WTC11 (cell line): ENCODE measurements at regions not wholly inside any gene's neighbourhood (a gene's known extent, or its start where the extent isn't known, plus 50 kb on each side); places are given as distances from the start of the nearest gene placed in this dataset.

ENCODE experiments used
- ATAC-seq: fragments of 200-7000 bp; cut with Tn5 transposase; 2 replicates; pipeline ENCODE4 v1.10.0; 2021; ENCODE audit warnings: mild to moderate bottlenecking, moderate library complexity
- CTCF ChIA-PET: fragments of 300-600 bp; sonication (Branson Sonifier 250); formaldehyde crosslinking; loops from one replicate; lab custom pipeline; 2021; ENCODE audit warnings: antibody characterized with exemption; lab: Charles Lee
- POLR2A ChIA-PET: fragments of 350-600 bp; sonication (Branson Sonifier 250); formaldehyde crosslinking; loops from one replicate; lab custom pipeline; 2021; ENCODE audit warnings: antibody characterized with exemption; lab: Charles Lee
- DNase-seq: peaks from one replicate; pipeline ENCODE4 v3.0.0; 2021; ENCODE audit warnings: low spot score
- H3K27ac Mint-ChIP-seq: 2 replicates; pipeline ENCODE4 v1.8.0; 2021; ENCODE audit warnings: mixed read lengths
- H3K27me3 Mint-ChIP-seq: 2 replicates; pipeline ENCODE4 v1.8.0; 2021; ENCODE audit warnings: low read depth, mild to moderate bottlenecking, moderate library complexity, mixed read lengths
- H3K36me3 Mint-ChIP-seq: 2 replicates; pipeline ENCODE4 v1.8.0; 2021; ENCODE audit warnings: mixed read lengths
- H3K4me1 Mint-ChIP-seq: 2 replicates; pipeline ENCODE4 v1.8.0; 2022; ENCODE audit warnings: mixed read lengths
- H3K4me3 Mint-ChIP-seq: 2 replicates; pipeline ENCODE4 v1.8.0; 2021; ENCODE audit warnings: mild to moderate bottlenecking, moderate library complexity, mixed read lengths
- H3K9me3 Mint-ChIP-seq: 2 replicates; pipeline ENCODE4 v1.8.0; 2021; ENCODE audit warnings: mixed read lengths
- AFF4 ChIP-seq: sonication (generic); formaldehyde crosslinking; IDR thresholded peaks from 2 replicates; pipeline ENCODE4 v1.8.1; 2023; ENCODE audit warnings: mild to moderate bottlenecking, missing genetic modification reagents, borderline replicate concordance
- AR ChIP-seq: fragments of 250-450 bp; sonication (Bioruptor Pico); IDR thresholded peaks from 2 replicates; pipeline ENCODE4 v1.9.0; 2021; ENCODE audit warnings: mild to moderate bottlenecking
- ARID4B ChIP-seq: sonication (generic); formaldehyde crosslinking; IDR thresholded peaks from 2 replicates; pipeline ENCODE4 v1.8.0; 2023; ENCODE audit warnings: missing genetic modification reagents, mild to moderate bottlenecking, borderline replicate concordance
- ATF2 ChIP-seq: sonication (generic); formaldehyde crosslinking; IDR thresholded peaks from 2 replicates; pipeline ENCODE4 v1.8.1; 2022; ENCODE audit warnings: low read depth, missing genetic modification reagents, borderline replicate concordance
- ATF3 ChIP-seq: sonication (generic); formaldehyde crosslinking; conservative IDR thresholded peaks from 2 replicates; pipeline ENCODE4 v1.8.1; 2022; ENCODE audit warnings: mild to moderate bottlenecking, missing genetic modification reagents
- ATF6 ChIP-seq: sonication (generic); formaldehyde crosslinking; IDR thresholded peaks from 2 replicates; pipeline ENCODE4 v1.8.1; 2023; ENCODE audit warnings: mild to moderate bottlenecking, missing genetic modification reagents
- ELF4 ChIP-seq: sonication (generic); formaldehyde crosslinking; IDR thresholded peaks from 2 replicates; pipeline ENCODE4 v1.8.1; 2022; ENCODE audit warnings: low read depth, mild to moderate bottlenecking, moderate library complexity, missing genetic modification reagents
- ETV6 ChIP-seq: sonication (generic); formaldehyde crosslinking; IDR thresholded peaks from 2 replicates; pipeline ENCODE4 v1.8.1; 2022; ENCODE audit warnings: mild to moderate bottlenecking, missing genetic modification reagents
- HMGA2 ChIP-seq: fragments of 250-450 bp; sonication (Bioruptor Pico); IDR thresholded peaks from 2 replicates; pipeline ENCODE4 v1.4.0; 2021; ENCODE audit warnings: mild to moderate bottlenecking, moderate library complexity
- OVOL2 ChIP-seq: fragments of 250-450 bp; sonication (Bioruptor Pico); IDR thresholded peaks from 2 replicates; pipeline ENCODE4 v1.9.0; 2021; ENCODE audit warnings: mild to moderate bottlenecking, borderline replicate concordance
- PRRX2 ChIP-seq: fragments of 250-450 bp; sonication (Bioruptor Pico); IDR thresholded peaks from 2 replicates; pipeline ENCODE4 v1.8.0; 2021; ENCODE audit warnings: mild to moderate bottlenecking
- SMAD4 ChIP-seq: sonication (generic); formaldehyde crosslinking; IDR thresholded peaks from 2 replicates; pipeline ENCODE4 v1.8.0; 2022; ENCODE audit warnings: mild to moderate bottlenecking, missing genetic modification reagents
- TEAD1 ChIP-seq: sonication (generic); formaldehyde crosslinking; IDR thresholded peaks from 2 replicates; pipeline ENCODE4 v1.8.0; 2022; ENCODE audit warnings: mild to moderate bottlenecking, missing genetic modification reagents
- ZNF263 ChIP-seq: sonication (generic); formaldehyde crosslinking; IDR thresholded peaks from 2 replicates; pipeline ENCODE4 v1.8.1; 2022; ENCODE audit warnings: low read depth, mild to moderate bottlenecking, moderate library complexity, missing genetic modification reagents

- TF ChIP-seq AR (CRISPR knock-in tag) (no peak), ARID4B (CRISPR knock-in tag) (no peak), ATF6 (CRISPR knock-in tag) (no peak), ZNF263 (no peak), ETV6 (CRISPR knock-in tag) (no peak), TEAD1 (CRISPR knock-in tag) (no peak), PRRX2 (CRISPR knock-in tag) (no peak), ATF2 (no peak), ELF4 (no peak), AFF4 (CRISPR knock-in tag) (no peak)
Measured at GRCh38 chr15:70528270-70528706, 235.1 kb downstream of the UACA start (continued).

GRCh38 chr15:70526974-70527325, 236.4 kb downstream of the UACA start:
- POLR2A ChIA-PET: no interaction called here
- no peaks in the 10 kb centered on the region; the same call in 1 of the 2 replicates for H3K27me3 Mint-ChIP-seq
- H3K4me3 Mint-ChIP-seq: no peak overlapping the region
- H3K27ac Mint-ChIP-seq: no peak overlapping the region
- no peak for ATAC-seq
- H3K36me3 Mint-ChIP-seq: no peaks in the 10 kb centered on the region
- no peak for TF ChIP-seq ATF3 (CRISPR knock-in tag)
- TF ChIP-seq OVOL2 (CRISPR knock-in tag): no peak
- no peak for TF ChIP-seq SMAD4 (CRISPR knock-in tag)
- TF ChIP-seq HMGA2 (CRISPR knock-in tag): no peak
- DNase-seq: no peak
- H3K9me3 Mint-ChIP-seq: no peaks in the 10 kb centered on the region
- H3K4me1 Mint-ChIP-seq: peaks cover 29% of the 10 kb centered on the region
- CTCF ChIA-PET: interaction anchor here (1.0 kb wide), 1 partner anchor 285 kb away, joined by 3 read pairs; no protein-coding TSS in a partner anchor
